ENCODE measurements at regions not wholly inside any gene's neighbourhood (a gene's known extent, or its start where the extent isn't known, plus 50 kb on each side); places are given as distances from the start of the nearest gene placed in this dataset.

DNA sequence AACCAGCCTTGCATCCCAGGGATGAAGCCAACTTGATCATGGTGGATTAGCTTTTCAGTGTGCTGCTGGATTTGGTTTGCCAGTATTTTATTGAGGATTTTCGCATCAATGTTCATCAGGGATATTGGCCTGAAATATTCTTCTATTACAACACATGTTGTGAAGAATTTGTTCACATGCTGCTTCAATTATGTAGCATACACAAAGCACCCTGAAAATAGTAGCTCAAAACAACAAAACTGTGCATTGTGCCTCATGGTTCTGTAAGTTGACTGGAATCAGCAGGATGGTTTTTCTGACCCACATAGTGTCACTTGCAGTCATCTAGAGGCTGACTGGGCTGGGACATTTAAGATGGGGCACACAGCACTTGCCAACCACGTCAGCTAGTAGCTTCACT is 193.9 kb downstream of the SYK start:
- TF ChIP-seq POLR2A (IDR thresholded peaks at IDR 0.05; ENCODE audit: low read depth, low read length) (no peak), JUN (IDR thresholded peaks at IDR 0.05; ENCODE audit: borderline replicate concordance, insufficient read depth, insufficient read length, low read depth) (no peak), POLR2AphosphoS5 (IDR thresholded peaks at IDR 0.05; ENCODE audit: insufficient read depth, low read depth, low read length) (no peak), EZH2 (IDR thresholded peaks at IDR 0.05; ENCODE audit: borderline replicate concordance, low read depth, low read length, severe bottlenecking) (no peak), FOS (IDR thresholded peaks at IDR 0.05; ENCODE audit: borderline replicate concordance, insufficient read depth, low read length) (no peak), GATA2 (IDR thresholded peaks at IDR 0.05; ENCODE audit: insufficient read depth, insufficient read length, low read depth, low read length) (no peak)
- TF ChIP-seq, protein P1, sequence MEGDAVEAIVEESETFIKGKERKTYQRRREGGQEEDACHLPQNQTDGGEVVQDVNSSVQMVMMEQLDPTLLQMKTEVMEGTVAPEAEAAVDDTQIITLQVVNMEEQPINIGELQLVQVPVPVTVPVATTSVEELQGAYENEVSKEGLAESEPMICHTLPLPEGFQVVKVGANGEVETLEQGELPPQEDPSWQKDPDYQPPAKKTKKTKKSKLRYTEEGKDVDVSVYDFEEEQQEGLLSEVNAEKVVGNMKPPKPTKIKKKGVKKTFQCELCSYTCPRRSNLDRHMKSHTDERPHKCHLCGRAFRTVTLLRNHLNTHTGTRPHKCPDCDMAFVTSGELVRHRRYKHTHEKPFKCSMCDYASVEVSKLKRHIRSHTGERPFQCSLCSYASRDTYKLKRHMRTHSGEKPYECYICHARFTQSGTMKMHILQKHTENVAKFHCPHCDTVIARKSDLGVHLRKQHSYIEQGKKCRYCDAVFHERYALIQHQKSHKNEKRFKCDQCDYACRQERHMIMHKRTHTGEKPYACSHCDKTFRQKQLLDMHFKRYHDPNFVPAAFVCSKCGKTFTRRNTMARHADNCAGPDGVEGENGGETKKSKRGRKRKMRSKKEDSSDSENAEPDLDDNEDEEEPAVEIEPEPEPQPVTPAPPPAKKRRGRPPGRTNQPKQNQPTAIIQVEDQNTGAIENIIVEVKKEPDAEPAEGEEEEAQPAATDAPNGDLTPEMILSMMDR (IDR thresholded peaks at IDR 0.05; ENCODE audit: extremely low read depth in 1 of 2, insufficient read depth in 1 of 2, low read depth in 1 of 2, low read length in 2 of 2): no peak
- TF ChIP-seq, protein P2, sequence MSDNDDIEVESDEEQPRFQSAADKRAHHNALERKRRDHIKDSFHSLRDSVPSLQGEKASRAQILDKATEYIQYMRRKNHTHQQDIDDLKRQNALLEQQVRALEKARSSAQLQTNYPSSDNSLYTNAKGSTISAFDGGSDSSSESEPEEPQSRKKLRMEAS (IDR thresholded peaks at IDR 0.05; ENCODE audit: insufficient read depth, insufficient read length): no peak
